ENCODE measurements at regions not wholly inside any gene's neighbourhood (a gene's known extent, or its start where the extent isn't known, plus 50 kb on each side); places are given as distances from the start of the nearest gene placed in this dataset.

GRCh38 chr5:5069851-5070250 lies 70.3 kb upstream of the ADAMTS16 start:
- DNase-seq (ENCODE audit: low read depth) (no peak), FAIRE-seq (no peak)
- no peak overlapping the region for H3K9ac ChIP-seq (ENCODE audit: low read length)
- Mint-ChIP-seq H3K9me3 (ENCODE audit: unreplicated experiment) (peaks cover 9% of the 10 kb centered on the region), H3K4me3 (ENCODE audit: unreplicated experiment) (no peak overlapping the region), H3K4me1 (ENCODE audit: low read depth, unreplicated experiment) (peaks cover 7% of the 10 kb centered on the region), H3K36me3 (ENCODE audit: low read depth, unreplicated experiment) (peaks cover 3% of the 10 kb centered on the region), H3K27me3 (ENCODE audit: low read depth, unreplicated experiment) (peaks cover 3% of the 10 kb centered on the region), H3K27ac (ENCODE audit: unreplicated experiment) (no peak overlapping the region)
- H3K4me2 ChIP-seq (ENCODE audit: low read length) = no peak overlapping the region
- no peak overlapping the region for H3K27ac ChIP-seq (ENCODE audit: low read depth, low read length)
- H3K79me2 ChIP-seq (ENCODE audit: insufficient read depth, low read length) = no peaks in the 10 kb centered on the region
- H2AFZ ChIP-seq (ENCODE audit: low read depth, low read length) = no peak overlapping the region
- H3K27me3 ChIP-seq (ENCODE audit: insufficient read depth, low read length) = peaks cover 4% of the 10 kb centered on the region
- no peaks in the 10 kb centered on the region for H4K20me1 ChIP-seq (ENCODE audit: insufficient read depth, low read length)
- H3K9me3 ChIP-seq (ENCODE audit: insufficient read depth, low read depth, low read length) = no peaks in the 10 kb centered on the region
- TF ChIP-seq EZH2 (IDR thresholded peaks at IDR 0.05; ENCODE audit: insufficient read depth, low read length) (no peak), CTCF (IDR thresholded peaks at IDR 0.05; ENCODE audit: insufficient read depth, low read depth, low read length) (no peak)
- H3K4me1 ChIP-seq (ENCODE audit: insufficient read depth, low read length) = peaks cover 9% of the 10 kb centered on the region
- H3K4me3 ChIP-seq (ENCODE audit: insufficient read depth, low read depth, low read length) = no peak overlapping the region
- H3K36me3 ChIP-seq (ENCODE audit: insufficient read depth, low read length) = no peaks in the 10 kb centered on the region

- no peak overlapping the region for H3K4me3 Mint-ChIP-seq (ENCODE audit: unreplicated experiment)
- peaks cover under 1% of the 10 kb centered on the region for H3K4me1 Mint-ChIP-seq (ENCODE audit: low read depth, unreplicated experiment)
- Histone ChIP-seq H3K9ac (ENCODE audit: low read length) (no peak overlapping the region), H3K27ac (ENCODE audit: low read depth, low read length) (no peak overlapping the region), H3K79me2 (ENCODE audit: insufficient read depth, low read length) (no peaks in the 10 kb centered on the region), H3K4me1 (ENCODE audit: insufficient read depth, low read length) (peaks cover 3% of the 10 kb centered on the region), H3K9me3 (ENCODE audit: insufficient read depth, low read depth, low read length) (no peaks in the 10 kb centered on the region), H3K4me2 (ENCODE audit: low read length) (no peak overlapping the region), H3K27me3 (ENCODE audit: insufficient read depth, low read length) (peaks cover 4% of the 10 kb centered on the region), H3K36me3 (ENCODE audit: insufficient read depth, low read length) (no peaks in the 10 kb centered on the region), H4K20me1 (ENCODE audit: insufficient read depth, low read length) (no peaks in the 10 kb centered on the region), H2AFZ (ENCODE audit: low read depth, low read length) (no peak overlapping the region), H3K4me3 (ENCODE audit: insufficient read depth, low read depth, low read length) (no peak overlapping the region)
- no peak for TF ChIP-seq CTCF (IDR thresholded peaks at IDR 0.05; ENCODE audit: insufficient read depth, low read depth, low read length)
- TF ChIP-seq EZH2 (IDR thresholded peaks at IDR 0.05; ENCODE audit: insufficient read depth, low read length) = no peak
- peaks cover 3% of the 10 kb centered on the region for H3K36me3 Mint-ChIP-seq (ENCODE audit: low read depth, unreplicated experiment)
- no peak overlapping the region for H3K27ac Mint-ChIP-seq (ENCODE audit: unreplicated experiment)
- FAIRE-seq (no peak), DNase-seq (ENCODE audit: low read depth) (no peak)
- H3K9me3 Mint-ChIP-seq (ENCODE audit: unreplicated experiment) = peaks cover 9% of the 10 kb centered on the region
- H3K27me3 Mint-ChIP-seq (ENCODE audit: low read depth, unreplicated experiment) = peaks cover 3% of the 10 kb centered on the region
These were observed 68.6 kb upstream of the ADAMTS16 start for GRCh38 chr5:5071554-5071953.

GRCh38 chr5:5077236-5077635 lies 62.9 kb upstream of the ADAMTS16 start:
- no peak overlapping the region for H3K4me2 ChIP-seq (ENCODE audit: low read length)

More at GRCh38 chr5:5077236-5077635, 62.9 kb upstream of the ADAMTS16 start:
- no peak for DNase-seq (ENCODE audit: low read depth)
- peaks cover 5% of the 10 kb centered on the region for H3K9me3 Mint-ChIP-seq (ENCODE audit: unreplicated experiment)
- no peak for TF ChIP-seq CTCF (IDR thresholded peaks at IDR 0.05; ENCODE audit: insufficient read depth, low read depth, low read length)
- no peak for TF ChIP-seq EZH2 (IDR thresholded peaks at IDR 0.05; ENCODE audit: insufficient read depth, low read length)
- FAIRE-seq = no peak
- Histone ChIP-seq H3K4me1 (ENCODE audit: insufficient read depth, low read length) (no peaks in the 10 kb centered on the region), H3K79me2 (ENCODE audit: insufficient read depth, low read length) (no peaks in the 10 kb centered on the region), H3K9me3 (ENCODE audit: insufficient read depth, low read depth, low read length) (no peaks in the 10 kb centered on the region), H3K27ac (ENCODE audit: low read depth, low read length) (no peak overlapping the region), H2AFZ (ENCODE audit: low read depth, low read length) (no peak overlapping the region), H3K9ac (ENCODE audit: low read length) (no peak overlapping the region), H4K20me1 (ENCODE audit: insufficient read depth, low read length) (no peaks in the 10 kb centered on the region), H3K4me3 (ENCODE audit: insufficient read depth, low read depth, low read length) (no peak overlapping the region), H3K36me3 (ENCODE audit: insufficient read depth, low read length) (no peaks in the 10 kb centered on the region), H3K27me3 (ENCODE audit: insufficient read depth, low read length) (peaks cover 2% of the 10 kb centered on the region)
- H3K27me3 Mint-ChIP-seq (ENCODE audit: low read depth, unreplicated experiment) = peaks cover 3% of the 10 kb centered on the region
- H3K27ac Mint-ChIP-seq (ENCODE audit: unreplicated experiment) = no peak overlapping the region
- H3K4me3 Mint-ChIP-seq (ENCODE audit: unreplicated experiment) = no peak overlapping the region
- peaks cover 3% of the 10 kb centered on the region for H3K36me3 Mint-ChIP-seq (ENCODE audit: low read depth, unreplicated experiment)
- H3K4me1 Mint-ChIP-seq (ENCODE audit: low read depth, unreplicated experiment) = no peaks in the 10 kb centered on the region
